ENCODE measurements at regions not wholly inside any gene's neighbourhood (a gene's known extent, or its start where the extent isn't known, plus 50 kb on each side); places are given as distances from the start of the nearest gene placed in this dataset.

DNA sequence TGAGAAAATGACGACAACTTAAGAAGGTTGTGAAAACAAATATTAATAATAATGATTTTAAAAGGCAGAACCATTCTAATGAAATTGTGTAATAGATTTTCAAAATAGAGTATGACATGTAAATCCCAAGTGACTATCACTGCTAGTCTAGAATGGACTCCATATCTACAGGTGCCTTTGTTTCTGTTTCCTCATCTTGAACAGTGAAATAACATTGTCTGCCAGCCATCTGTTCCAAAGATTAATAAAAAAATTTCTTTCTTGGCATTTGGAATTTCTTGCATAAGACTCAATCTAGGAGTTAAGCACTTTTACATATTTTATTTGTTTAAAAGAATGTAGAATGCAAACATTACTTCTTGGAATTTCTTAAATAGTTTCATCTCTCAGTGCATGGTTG, 520.1 kb upstream of the ARGLU1 start:
- DNase-seq (ENCODE audit: low read depth in 4 of 4, low spot score in 3 of 4) = no peak

DNA sequence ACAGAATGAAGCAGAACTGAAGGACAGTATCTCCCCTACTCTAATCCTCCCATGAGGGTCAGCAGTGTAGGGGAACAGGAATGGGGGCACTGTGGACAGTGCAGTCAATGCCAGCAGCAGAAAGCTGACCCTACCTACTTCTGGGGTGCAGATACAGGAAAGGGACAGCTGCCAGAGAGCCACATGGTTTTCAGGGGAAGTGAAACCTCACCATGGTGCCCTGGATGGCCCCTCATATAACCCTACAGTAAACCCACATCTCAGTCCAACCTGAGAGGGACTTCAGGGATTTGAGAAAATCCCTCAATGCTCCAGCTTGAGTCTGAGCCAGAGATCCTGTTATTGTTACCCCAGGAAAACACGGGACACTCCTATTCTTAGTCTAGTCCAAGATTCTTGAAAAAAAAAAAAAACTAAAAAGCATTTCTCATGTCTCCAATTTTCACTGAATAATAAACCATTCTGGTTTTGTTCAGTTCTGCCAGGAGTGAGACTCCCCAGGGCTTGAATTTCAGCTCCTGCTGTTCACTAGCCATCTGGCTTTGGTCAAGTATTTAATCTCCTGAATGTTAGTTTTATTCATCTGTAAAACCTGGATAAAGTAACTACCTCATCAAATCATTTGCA, 511.6 kb upstream of the ARGLU1 start:
- no peak for DNase-seq (ENCODE audit: low read depth in 4 of 4, low spot score in 3 of 4)

DNA sequence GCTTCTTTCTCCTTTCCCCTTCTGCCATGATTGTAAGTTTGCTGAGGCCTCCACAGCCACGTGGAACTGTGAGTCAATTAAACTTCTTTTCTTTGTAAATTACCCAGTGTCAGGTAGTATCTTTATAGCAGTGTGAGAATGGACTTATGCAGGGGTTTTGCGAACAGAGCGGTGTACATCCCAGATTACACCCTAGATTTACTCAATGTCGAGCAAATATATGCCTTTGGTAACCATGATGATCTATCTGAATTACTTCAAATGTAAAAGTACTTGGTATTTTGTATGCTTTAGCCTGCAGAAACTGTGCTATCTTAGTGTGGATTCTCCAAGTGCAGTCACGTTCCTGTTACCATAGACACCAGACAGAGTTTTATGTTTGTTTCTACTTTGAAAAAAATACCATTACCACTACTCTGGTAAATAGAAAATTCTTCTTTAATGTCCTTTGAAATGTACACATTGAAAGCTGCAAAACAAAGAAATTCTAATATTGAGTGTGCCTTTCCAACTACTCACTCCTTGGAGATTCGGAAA, 510.4 kb upstream of the ARGLU1 start:
- no peak for DNase-seq (ENCODE audit: low read depth in 4 of 4, low spot score in 3 of 4)

DNA sequence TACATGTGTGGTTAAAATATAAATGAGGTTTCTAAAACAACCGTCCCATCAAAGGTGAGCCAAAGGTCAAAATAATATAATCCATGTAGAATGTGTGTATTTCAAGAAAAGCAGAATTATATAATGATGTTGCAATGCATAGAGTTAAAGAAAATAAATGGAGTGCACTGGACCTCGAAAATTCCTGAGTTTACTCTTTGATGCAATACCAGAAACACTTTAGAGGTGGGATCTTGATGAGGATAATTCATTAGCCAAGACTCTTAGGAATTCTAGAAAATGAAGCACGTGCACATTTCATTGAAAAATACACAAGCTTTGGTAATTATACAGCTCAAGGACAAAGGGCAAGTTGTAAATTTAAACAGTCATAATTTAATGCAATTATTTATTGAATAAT, 508.9 kb upstream of the ARGLU1 start:
- DNase-seq (ENCODE audit: low read depth in 4 of 4, low spot score in 3 of 4) = no peak

DNA sequence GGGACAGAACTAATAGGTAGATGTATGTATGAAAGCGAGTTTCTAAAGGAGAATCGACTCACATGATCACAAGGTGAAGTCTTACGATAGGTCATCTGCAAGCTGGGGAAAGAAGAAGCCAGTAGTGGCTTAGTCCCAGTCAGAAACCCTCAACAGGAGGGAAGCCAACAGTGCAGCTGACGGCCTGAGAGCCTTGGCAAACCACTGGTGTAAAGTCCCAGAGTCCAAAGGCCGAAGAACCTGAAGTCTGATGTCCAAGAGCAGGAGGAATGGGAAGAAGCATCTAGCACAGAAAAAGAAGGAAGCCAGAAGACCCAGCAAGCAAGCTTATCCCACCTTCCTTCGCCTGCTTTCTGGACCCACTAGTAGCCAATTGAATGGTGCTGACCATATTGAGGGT, 507.6 kb upstream of the ARGLU1 start:
- no peak for DNase-seq (ENCODE audit: low read depth in 4 of 4, low spot score in 3 of 4)

DNA sequence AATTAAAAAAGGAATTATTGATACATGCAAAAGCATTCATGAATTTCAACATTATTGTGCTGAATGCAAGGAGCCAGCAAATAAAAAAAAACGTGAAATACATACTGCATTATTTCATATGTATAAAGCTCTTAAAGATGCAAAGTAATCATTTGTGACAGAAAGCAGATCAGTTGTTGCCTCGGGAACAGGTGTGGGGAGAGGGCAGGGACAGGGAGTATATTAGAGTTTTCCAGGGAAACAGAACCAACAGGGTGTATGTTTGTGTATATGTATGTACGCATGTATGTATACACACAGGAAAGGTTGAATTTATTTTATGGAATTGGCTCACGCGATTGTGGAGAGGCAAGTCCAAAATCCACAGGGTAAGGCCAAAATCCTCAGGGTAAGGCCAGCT, 502.9 kb upstream of the ARGLU1 start:
- no peak for DNase-seq (ENCODE audit: low read depth in 4 of 4, low spot score in 3 of 4)

DNA sequence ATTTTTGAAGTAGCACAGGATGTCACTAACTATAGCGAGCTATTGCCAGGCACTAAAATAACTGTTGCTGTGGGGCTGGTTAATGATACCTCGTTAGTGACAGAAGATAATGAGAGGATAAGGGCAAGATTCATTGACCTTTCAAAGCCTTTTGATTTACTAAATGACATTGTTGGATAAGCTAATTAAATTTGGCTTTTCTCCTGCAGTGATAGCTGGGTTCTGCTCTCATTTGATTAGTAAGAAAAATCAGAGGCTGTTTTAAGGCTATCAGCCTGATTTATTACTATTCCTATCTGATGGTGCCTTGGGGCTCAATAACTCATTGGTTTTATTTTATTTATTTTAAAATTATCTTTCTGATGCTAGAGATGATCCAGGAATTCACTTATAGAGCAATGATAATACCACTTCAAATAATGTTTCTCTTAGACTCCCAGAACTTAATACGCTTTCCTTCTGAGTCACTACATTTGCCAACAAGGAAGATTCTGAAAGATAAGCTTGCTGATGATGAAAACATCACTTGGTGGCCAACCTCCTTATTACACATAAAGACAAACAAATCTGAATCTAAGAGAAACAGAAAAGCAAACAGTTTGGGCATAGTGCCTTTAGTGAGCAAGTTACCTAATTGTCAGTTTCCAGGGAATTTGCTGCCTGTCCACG, 501.3 kb upstream of the ARGLU1 start:
- DNase-seq (ENCODE audit: low read depth in 4 of 4, low spot score in 3 of 4) = no peak

DNA sequence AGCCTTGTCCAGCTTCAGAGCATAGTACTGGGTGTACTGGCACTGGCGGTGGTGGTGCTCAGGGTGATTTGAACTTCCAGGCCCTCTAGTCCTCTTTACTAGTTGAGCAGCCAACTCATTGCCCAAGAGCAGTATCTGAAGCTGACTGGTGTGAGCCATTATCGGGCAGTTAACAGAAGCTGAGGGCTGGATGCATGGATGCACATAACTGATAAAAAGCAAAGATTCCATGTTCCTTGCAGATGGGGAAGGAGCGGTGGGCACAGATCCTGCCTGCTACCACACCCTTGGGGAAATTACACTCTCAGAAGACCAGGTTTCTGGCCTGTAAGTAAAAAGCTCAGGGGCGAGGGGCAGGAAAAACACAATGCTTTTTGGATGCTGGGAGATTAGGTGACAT, 499.4 kb upstream of the ARGLU1 start:
- no peak for DNase-seq (ENCODE audit: low read depth in 4 of 4, low spot score in 3 of 4)

DNA sequence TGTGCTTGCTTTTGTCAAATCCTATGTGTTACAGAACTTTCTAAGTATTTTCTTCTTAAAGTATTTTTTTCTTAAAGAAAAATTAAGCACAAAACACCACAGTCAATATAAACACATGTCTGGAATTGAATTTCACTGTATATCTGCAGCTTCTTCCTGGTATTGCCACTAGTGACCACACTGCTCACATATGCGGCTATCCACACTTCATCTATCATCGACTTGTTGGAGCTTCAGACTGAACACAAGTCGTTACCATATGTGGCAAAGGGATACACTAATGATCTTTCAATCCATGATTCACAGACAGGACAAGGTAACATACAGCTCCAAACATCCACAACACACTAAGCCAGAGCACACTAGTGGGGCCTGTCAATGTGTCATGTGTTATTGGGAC, 498.4 kb upstream of the ARGLU1 start:
- no peak for DNase-seq (ENCODE audit: low read depth in 4 of 4, low spot score in 3 of 4)

DNA sequence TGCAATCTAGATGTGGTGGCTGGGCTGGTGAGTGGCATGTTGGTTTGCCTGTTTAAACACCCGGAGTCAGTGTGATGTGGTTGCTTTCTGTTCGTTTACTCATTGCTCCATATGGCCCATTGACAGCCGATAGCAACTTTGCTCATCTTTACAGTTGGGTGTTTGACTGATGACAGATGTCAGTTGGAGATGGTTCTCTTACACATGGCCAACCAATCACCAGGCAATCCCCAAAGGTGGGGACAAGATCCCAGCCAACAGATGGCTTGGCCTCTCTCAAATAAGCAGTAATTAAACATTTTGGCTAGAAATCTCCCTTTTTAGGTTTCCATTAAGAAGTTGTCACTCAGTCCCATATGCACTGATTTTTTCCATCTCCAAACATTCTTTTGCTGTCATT, 497.1 kb upstream of the ARGLU1 start:
- DNase-seq (ENCODE audit: low read depth in 4 of 4, low spot score in 3 of 4) = no peak

DNA sequence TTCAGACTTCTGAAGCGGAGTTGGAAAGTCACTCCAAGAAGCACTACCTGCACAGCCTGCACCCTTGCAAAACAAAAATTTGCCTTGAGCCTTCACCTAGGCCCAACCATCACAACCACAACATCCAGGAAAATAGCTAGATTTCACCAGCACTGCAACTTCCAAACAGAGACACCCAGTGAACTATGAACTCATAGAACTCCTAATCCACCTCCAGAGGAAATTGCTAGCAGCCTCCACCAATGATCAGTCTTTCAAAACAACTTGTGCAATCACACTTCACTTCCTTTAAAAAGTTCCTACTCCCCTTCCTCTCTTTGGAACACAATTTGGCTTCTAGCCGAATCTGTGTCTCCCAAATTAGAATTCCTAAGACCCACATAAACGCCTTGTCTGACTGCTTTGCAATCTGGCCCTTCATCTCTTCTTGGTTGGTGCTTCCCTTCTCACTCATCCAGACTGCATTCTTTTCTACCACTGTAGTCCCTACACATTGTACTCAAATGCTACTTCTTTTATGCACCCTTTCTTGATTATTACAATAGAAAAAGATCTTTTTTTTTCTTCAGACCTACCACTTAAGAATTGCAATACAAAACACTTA, 489.2 kb upstream of the ARGLU1 start:
- DNase-seq (ENCODE audit: low read depth in 4 of 4, low spot score in 3 of 4) = no peak

DNA sequence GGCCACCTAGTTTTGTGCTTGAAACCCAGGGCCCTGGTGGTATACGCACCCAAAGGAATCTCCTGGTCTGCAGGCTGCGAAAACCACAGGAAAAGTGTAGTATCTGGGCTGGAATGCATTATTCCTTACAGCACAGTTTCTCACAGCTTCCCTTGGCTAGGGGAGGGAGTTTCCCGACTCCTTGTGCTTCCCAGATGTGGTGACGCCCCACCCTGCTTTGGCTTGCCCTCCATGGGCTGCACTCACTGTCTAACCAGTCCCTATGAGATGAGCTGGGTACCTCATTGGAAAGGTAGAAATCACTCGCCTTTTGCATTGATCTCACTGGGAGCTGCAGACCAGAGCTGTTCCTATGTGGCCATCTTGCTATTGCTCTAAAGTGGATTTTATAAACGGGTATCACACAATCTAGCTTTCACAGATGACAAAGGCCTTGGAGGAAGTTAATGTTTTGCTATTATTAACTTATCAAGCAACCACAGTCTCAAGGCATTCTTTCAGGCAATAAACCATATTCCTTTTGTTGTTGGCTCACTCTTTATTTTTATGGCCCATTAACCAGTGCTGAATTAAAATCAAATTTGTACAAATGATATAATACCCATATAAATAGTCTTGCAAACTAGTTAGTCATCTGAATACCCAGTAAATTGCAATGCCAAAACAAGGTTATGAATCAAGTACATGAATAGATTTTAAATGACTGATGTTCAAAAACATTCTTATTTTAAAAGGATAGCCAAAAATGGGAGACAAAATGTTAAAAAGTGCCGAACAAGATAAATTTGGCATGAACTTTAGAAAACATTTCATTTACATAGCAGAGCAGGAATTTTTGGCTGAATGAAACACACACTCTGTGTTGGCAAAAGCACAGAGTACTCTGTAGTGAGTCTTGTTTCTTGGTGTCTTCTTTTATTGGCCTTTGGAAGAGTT, 475.4 kb upstream of the ARGLU1 start:
- DNase-seq (ENCODE audit: low read depth in 4 of 4, low spot score in 3 of 4) = no peak

DNA sequence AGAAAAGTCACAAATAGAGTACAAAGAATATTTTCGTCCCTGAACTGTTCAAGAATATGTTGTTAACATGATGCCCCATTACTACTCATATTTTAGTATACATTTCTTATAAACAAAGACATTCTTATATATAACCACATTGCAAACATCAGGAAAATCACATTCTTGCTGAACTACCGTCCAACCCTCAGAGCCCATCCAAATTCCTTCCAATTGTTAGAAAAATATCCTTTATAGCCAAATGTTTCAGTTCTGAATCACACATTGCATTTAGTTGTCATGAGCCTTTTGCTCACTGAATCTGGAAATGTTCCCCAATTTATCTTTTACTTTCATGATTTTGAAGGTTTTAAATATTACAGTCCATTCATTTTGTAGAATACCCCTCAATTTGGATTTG, 467.8 kb upstream of the ARGLU1 start:
- DNase-seq (ENCODE audit: low read depth in 4 of 4, low spot score in 3 of 4) = no peak

DNA sequence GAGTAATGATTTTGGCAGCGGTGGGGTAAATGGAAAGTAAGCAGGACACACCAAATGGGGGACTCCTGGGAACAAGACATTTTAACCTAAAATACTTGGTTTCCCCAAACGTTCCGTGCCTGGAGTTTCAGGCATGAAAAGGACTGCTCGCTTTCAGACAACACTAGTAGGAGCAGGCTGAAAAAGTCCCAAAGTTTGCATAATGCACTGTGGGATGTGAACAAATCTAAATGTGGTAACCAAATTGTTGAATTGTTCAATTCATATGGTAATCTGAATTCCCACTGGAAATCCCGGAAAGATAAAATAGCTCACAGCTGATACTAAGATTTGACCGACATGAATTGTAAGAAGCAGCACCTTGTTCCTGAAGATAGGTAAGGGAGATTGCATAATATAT, 467.2 kb upstream of the ARGLU1 start:
- DNase-seq (ENCODE audit: low read depth in 4 of 4, low spot score in 3 of 4) = no peak

DNA sequence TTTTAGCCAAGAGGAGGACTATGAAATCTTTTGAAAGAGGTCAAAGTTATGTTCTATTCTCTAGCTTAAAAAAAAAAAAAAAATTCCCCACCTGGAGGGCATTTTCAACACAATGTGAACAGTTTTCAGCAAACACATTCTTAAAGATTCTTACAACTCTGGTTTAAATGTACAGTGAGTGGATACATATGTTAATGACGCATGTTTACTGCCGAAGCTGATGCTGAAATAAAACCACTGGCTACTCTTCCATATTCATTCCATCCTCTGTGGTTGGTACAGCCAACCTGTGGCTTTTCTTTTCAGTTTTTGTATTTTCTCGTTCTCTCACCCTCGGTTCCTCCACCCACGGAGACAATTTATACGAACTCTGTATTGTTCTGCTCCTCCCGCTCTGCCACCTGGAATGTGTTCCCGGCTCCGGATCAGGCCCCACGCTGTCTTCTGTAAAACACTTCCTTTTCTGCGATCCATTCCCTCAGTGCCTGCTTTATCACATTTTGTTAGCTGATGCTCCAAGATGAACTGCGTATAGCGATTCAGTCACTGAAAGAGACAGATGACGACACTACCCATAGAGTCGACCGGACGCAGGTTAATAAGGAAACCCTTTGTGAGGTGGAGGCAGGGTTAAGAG, 466.4 kb upstream of the ARGLU1 start:
- DNase-seq (ENCODE audit: low read depth in 4 of 4, low spot score in 3 of 4) = no peak

DNA sequence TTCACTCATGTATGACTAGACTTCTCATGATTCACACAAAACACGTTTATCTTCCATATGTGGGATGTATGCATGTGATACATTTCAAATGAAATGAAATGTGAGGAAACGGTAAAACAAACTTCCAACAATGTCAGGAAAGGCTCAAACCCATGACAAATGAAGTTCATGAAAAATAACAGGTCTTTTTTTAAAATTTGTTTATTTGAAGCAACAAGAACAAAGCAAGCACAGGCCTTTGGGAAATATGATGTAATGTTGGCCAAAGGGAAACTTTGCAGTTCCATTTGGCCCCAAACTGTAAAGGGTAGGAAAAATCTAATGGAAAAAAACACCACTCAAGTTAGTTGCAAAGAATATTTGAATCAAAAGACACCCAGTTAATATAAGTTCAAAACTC, 463.8 kb upstream of the ARGLU1 start:
- DNase-seq (ENCODE audit: low read depth in 4 of 4, low spot score in 3 of 4) = no peak

DNA sequence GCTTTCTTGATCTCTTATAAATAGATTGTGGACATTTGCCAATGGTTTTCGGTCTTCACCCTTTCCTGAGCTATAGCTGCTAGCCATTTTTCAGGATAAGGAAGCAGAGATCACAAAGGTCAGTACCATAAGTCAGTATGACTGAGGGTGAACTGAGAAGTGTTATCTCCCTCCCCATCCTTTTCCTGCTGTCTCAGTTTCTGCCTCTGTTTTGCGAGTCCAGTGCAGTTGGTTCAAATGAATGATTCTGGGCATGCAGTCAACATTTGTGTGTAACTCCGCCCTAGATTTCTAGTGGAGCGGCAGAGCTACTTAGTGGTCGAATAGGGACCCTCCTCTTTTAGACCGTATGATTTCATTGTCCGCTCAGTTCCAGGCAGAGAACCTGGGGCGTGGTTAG, 460.8 kb upstream of the ARGLU1 start:
- no peak for DNase-seq (ENCODE audit: low read depth in 4 of 4, low spot score in 3 of 4)

DNA sequence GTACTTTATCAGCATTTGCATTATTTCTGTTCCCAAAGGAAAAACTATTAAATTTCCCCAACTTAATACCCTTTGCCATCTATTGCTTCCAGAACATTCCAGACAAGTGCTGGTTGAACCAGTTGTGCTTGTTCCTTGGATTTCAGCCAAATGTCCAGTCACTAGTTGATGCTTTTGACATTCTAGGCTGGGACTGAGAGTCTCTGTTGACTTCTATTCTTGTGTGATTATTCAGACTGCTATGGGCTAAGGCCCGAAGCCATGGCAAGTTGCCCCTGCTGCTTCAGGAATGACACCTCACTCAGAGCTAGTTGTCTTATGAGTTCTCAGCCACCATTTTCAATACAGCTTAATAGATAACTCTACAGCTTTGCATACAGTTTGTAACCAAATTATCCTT, 458.1 kb upstream of the ARGLU1 start:
- peak in 1 of 4 donors; percentile 27 for DNase-seq (ENCODE audit: low read depth in 4 of 4, low spot score in 3 of 4)

DNA sequence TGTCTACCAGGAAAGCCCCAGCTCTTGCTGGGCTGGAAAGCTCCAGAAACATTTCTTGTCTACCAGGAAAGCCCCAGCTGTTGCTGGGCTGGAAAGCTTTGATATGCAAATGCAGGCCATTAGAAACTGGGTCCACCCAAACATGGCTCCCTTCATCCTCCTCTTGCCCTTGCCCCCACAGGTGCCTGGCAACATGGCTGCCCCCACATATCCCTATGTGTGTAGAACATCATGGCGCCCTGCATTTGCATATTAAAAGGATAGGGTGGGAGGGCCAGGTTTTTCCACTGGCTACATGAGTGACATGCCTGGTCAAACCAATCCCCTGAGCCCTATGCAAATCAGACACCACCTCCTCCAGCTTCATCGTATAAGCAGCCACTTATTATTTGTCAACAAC, 455.4 kb upstream of the ARGLU1 start:
- no peak for DNase-seq (ENCODE audit: low read depth in 4 of 4, low spot score in 3 of 4)

DNA sequence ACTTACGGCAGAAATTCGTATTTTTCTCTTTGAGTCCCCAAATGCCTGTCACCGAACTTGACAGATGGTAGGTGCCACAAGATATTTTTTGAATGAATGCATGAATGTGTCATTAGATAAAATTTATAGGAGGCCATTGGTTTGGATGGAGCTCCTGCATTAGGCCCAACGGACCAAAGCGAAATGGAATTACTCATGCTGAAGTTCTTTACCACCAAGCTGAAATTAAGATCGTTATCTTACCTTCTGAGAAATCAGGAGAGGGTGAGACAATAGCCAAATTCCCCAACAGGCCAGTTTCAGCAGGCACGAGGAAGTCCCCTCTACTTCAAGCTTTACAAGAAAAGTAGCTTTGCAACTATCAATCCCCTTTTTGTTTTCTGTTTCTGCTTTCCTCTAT, 452.5 kb upstream of the ARGLU1 start:
- no peak for DNase-seq (ENCODE audit: low read depth in 4 of 4, low spot score in 3 of 4)

DNA sequence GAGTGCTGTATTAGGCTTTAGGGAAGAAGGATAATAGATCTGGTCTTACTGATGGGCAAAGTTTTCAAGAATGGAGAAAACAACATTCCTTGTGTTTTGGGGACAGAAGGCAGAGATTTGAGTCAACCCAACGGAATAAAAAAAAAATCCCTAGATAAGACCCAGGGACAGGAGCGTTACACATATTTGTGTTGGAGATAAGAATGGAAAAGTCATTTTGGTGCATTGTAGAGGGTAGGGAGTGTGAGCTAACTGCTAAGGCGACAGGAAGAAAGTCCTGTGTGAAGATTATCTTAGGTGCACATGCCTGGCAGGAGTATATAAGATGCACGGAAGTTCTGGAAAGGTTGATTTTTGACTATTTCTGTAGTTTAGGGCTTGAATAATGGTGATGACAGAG, 450.3 kb upstream of the ARGLU1 start:
- no peak for DNase-seq (ENCODE audit: low read depth in 4 of 4, low spot score in 3 of 4)
